HG02885 (cell line): ENCODE measurements at regions not wholly inside any gene's neighbourhood (a gene's known extent, or its start where the extent isn't known, plus 50 kb on each side); places are given as distances from the start of the nearest gene placed in this dataset.
"Not testable (repeated sequence)": the region's sequence is repeated elsewhere in the genome, so short reads cannot be mapped to it uniquely, and the experiment has no call there.

Source experiments
- ATAC-seq: cut with Tn5 transposase; IDR thresholded peaks from one replicate; pipeline ENCODE4 v1.9.1; 2021; ENCODE audit warnings: mild to moderate bottlenecking; ENCODE audit not compliant: unreplicated experiment, poor library complexity

- ATAC-seq = no peak
Measured at GRCh38 chr6:16950825-16951495, 150.9 kb upstream of the STMND1 start.

GRCh38 chr6:16950302-16950701 is 151.5 kb upstream of the STMND1 start:
- ATAC-seq = no peak

GRCh38 chr6:16949716-16950115 is 152.1 kb upstream of the STMND1 start:
- no peak for ATAC-seq

GRCh38 chr6:16948396-16948795 is 153.5 kb upstream of the STMND1 start:
- no peak for ATAC-seq

GRCh38 chr6:16947375-16948015 is 154.4 kb upstream of the STMND1 start:
- ATAC-seq = no peak

- ATAC-seq = no peak
Measured at GRCh38 chr6:16944596-16944995, 157.3 kb upstream of the STMND1 start.

GRCh38 chr6:16939839-16940238 is 162.0 kb upstream of the STMND1 start:
- ATAC-seq = no peak

GRCh38 chr6:16939351-16939750 is 162.5 kb upstream of the STMND1 start:
- no peak for ATAC-seq

- ATAC-seq = no peak
Measured at GRCh38 chr6:16936893-16937292, 165.0 kb upstream of the STMND1 start.

- ATAC-seq = no peak
Measured at GRCh38 chr6:16933961-16934360, 167.9 kb upstream of the STMND1 start.

GRCh38 chr6:16933532-16933931 is 168.3 kb upstream of the STMND1 start:
- no peak for ATAC-seq

- ATAC-seq = no peak
Measured at GRCh38 chr6:16932920-16933319, 168.9 kb upstream of the STMND1 start.

- not testable (repeated sequence) for ATAC-seq
Measured at GRCh38 chr6:16931079-16931478, 169.8 kb upstream of the ATXN1 start.

- ATAC-seq = no peak
Measured at GRCh38 chr6:16930432-16930831, 169.2 kb upstream of the ATXN1 start.

- ATAC-seq = no peak
Measured at GRCh38 chr6:16929809-16930208, 168.5 kb upstream of the ATXN1 start.

- no peak for ATAC-seq
Measured at GRCh38 chr6:16928387-16928786, 167.1 kb upstream of the ATXN1 start.

GRCh38 chr6:16927205-16927604 is 165.9 kb upstream of the ATXN1 start:
- no peak for ATAC-seq

GRCh38 chr6:16925461-16925860 is 164.2 kb upstream of the ATXN1 start:
- ATAC-seq = no peak

- ATAC-seq = no peak
Measured at GRCh38 chr6:16922282-16922681, 161.0 kb upstream of the ATXN1 start.

GRCh38 chr6:16921399-16922110 is 160.3 kb upstream of the ATXN1 start:
- no peak for ATAC-seq

GRCh38 chr6:16918586-16918985 is 157.3 kb upstream of the ATXN1 start:
- ATAC-seq = no peak

GRCh38 chr6:16914184-16914583 is 152.9 kb upstream of the ATXN1 start:
- no peak for ATAC-seq
